Neural cell (in vitro differentiated cells): ENCODE measurements at regions not wholly inside any gene's neighbourhood (a gene's known extent, or its start where the extent isn't known, plus 50 kb on each side); places are given as distances from the start of the nearest gene placed in this dataset.

ENCODE experiments used
- H2AFZ ChIP-seq: fragments of 200-600, 300-800 bp; sonication (generic), shearing (Covaris generic); 2 replicates; pipeline ENCODE4 v1.6.0; 2014; ENCODE audit warnings: low read depth, mild to moderate bottlenecking, antibody characterized with exemption, low read length, moderate library complexity
- H3F3A ChIP-seq: fragments of 200-600 bp; shearing (Covaris generic); 2 replicates; pipeline ENCODE4 v1.6.1; 2016; ENCODE audit warnings: mild to moderate bottlenecking, moderate library complexity, mixed read lengths, antibody characterized with exemption, low read length; ENCODE audit not compliant: insufficient read depth, poor library complexity, severe bottlenecking
- H3K27ac ChIP-seq: fragments of 200-600, 300-800 bp; sonication (generic), shearing (Covaris generic); 2 replicates; pipeline ENCODE4 v1.5.1; 2014; ENCODE audit warnings: mild to moderate bottlenecking, low read length, moderate library complexity
- H3K27me3 ChIP-seq: fragments of 300-800, 200-600 bp; sonication (generic), shearing (Covaris generic); 2 replicates; pipeline ENCODE4 v1.6.0; 2014; ENCODE audit warnings: mild to moderate bottlenecking, low read depth, low read length, moderate library complexity; ENCODE audit not compliant: insufficient read depth
- H3K36me3 ChIP-seq: fragments of 300-800, 200-600 bp; sonication (generic), shearing (Covaris generic); 2 replicates; pipeline ENCODE4 v1.5.1; 2014; ENCODE audit warnings: mild to moderate bottlenecking, antibody characterized with exemption, low read length, moderate library complexity; ENCODE audit not compliant: insufficient read depth
- H3K4me2 ChIP-seq: fragments of 300-800, 200-600 bp; sonication (generic), shearing (Covaris generic); 2 replicates; pipeline ENCODE4 v1.6.0; 2014; ENCODE audit warnings: mild to moderate bottlenecking, low read length
- H3K4me3 ChIP-seq: fragments of 300-800, 200-600 bp; sonication (generic), shearing (Covaris generic); 2 replicates; pipeline ENCODE4 v1.5.1; 2014; ENCODE audit warnings: mild to moderate bottlenecking, low read length, moderate library complexity
- H3K79me2 ChIP-seq: fragments of 200-600 bp; shearing (Covaris generic); replicated peaks from 2 replicates; pipeline ENCODE4 v1.6.0; 2014; ENCODE audit warnings: mild to moderate bottlenecking, low read length, moderate library complexity; ENCODE audit not compliant: insufficient read depth
- H3K9ac ChIP-seq: fragments of 300-800, 200-600 bp; sonication (generic), shearing (Covaris generic); 2 replicates; pipeline ENCODE4 v1.6.1; 2016; ENCODE audit warnings: mild to moderate bottlenecking, low read length, mixed read lengths
- H3K9me2 ChIP-seq: fragments of 200-600 bp; shearing (Covaris generic); 2 replicates; pipeline ENCODE4 v1.6.1; 2016; ENCODE audit warnings: mild to moderate bottlenecking, low read length, mixed read lengths; ENCODE audit not compliant: insufficient read depth
- H3K9me3 ChIP-seq: fragments of 200-600, 300-800 bp; sonication (generic), shearing (Covaris generic); 2 replicates; pipeline ENCODE4 v1.6.1; 2016; ENCODE audit warnings: mild to moderate bottlenecking, mixed run types, low read length, moderate library complexity, mixed read lengths
- H4K20me1 ChIP-seq: fragments of 200-600 bp; shearing (Covaris generic); 2 replicates; pipeline ENCODE4 v1.6.1; 2016; ENCODE audit warnings: mild to moderate bottlenecking, mixed run types; ENCODE audit not compliant: insufficient read depth
- EP300 ChIP-seq: fragments of 450-650 bp; conservative IDR thresholded peaks from 2 replicates; pipeline ENCODE4 v1.6.1; 2014; ENCODE audit warnings: antibody characterized with exemption, mild to moderate bottlenecking, moderate library complexity; ENCODE audit not compliant: poor library complexity, severe bottlenecking
- EZH2 ChIP-seq: fragments of 200-600, 300-800 bp; shearing (Covaris generic), sonication (generic); IDR thresholded peaks from 2 replicates; pipeline ENCODE4 v1.6.1; 2014; ENCODE audit warnings: antibody characterized with exemption, low read length, borderline replicate concordance, mild to moderate bottlenecking; ENCODE audit not compliant: insufficient read depth, poor library complexity, severe bottlenecking
- MXI1 ChIP-seq: fragments of 450-650 bp; conservative IDR thresholded peaks from 2 replicates; pipeline ENCODE4 v1.6.1; 2014; ENCODE audit warnings: antibody characterized with exemption, mild to moderate bottlenecking; ENCODE audit not compliant: poor library complexity, severe bottlenecking
- POLR2AphosphoS5 ChIP-seq: IDR thresholded peaks from 2 replicates; pipeline ENCODE4 v1.6.1; 2012
- RAD21 ChIP-seq: fragments of 450-650 bp; conservative IDR thresholded peaks from 2 replicates; pipeline ENCODE4 v1.6.1; 2014; ENCODE audit warnings: antibody characterized with exemption, mild to moderate bottlenecking, moderate library complexity
- SMC3 ChIP-seq: fragments of 450-650 bp; conservative IDR thresholded peaks from 2 replicates; pipeline ENCODE4 v1.6.1; 2014; ENCODE audit warnings: antibody characterized with exemption, mild to moderate bottlenecking, moderate library complexity; ENCODE audit not compliant: poor library complexity
- TAF1 ChIP-seq: IDR thresholded peaks from 2 replicates; pipeline ENCODE4 v1.6.1; 2012; ENCODE audit warnings: low read depth
- TF ChIP-seq, protein P1 (sequence below): IDR thresholded peaks from 2 replicates; pipeline ENCODE4 v1.6.1; 2012; ENCODE audit warnings: borderline replicate concordance
- TF ChIP-seq, protein P2 (sequence below): fragments of 450-650 bp; IDR thresholded peaks from 2 replicates; pipeline ENCODE4 v1.5.1; 2014; ENCODE audit warnings: antibody characterized with exemption, mild to moderate bottlenecking, moderate library complexity; ENCODE audit not compliant: poor library complexity, severe bottlenecking

- no peak overlapping the region for H3K4me3 ChIP-seq
Measured at GRCh38 chr7:136528329-136528728, 340.1 kb upstream of the CHRM2 start.

GRCh38 chr7:136527554-136527953, 340.9 kb upstream of the CHRM2 start:
- Histone ChIP-seq H3K27me3 (no peaks in the 10 kb centered on the region), H4K20me1 (no peaks in the 10 kb centered on the region), H3K9me3 (no peaks in the 10 kb centered on the region), H3K4me2 (no peak overlapping the region), H2AFZ (no peak overlapping the region), H3F3A (no peaks in the 10 kb centered on the region), H3K9ac (no peak overlapping the region), H3K27ac (no peak overlapping the region), H3K79me2 (no peaks in the 10 kb centered on the region), H3K4me3 (no peak overlapping the region), H3K36me3 (no peaks in the 10 kb centered on the region), H3K9me2 (no peaks in the 10 kb centered on the region)
- TF ChIP-seq MXI1 (no peak), EZH2 (no peak), RAD21 (no peak), SMC3 (no peak), TAF1 (no peak), EP300 (no peak), POLR2AphosphoS5 (no peak)
- TF ChIP-seq, protein P1, sequence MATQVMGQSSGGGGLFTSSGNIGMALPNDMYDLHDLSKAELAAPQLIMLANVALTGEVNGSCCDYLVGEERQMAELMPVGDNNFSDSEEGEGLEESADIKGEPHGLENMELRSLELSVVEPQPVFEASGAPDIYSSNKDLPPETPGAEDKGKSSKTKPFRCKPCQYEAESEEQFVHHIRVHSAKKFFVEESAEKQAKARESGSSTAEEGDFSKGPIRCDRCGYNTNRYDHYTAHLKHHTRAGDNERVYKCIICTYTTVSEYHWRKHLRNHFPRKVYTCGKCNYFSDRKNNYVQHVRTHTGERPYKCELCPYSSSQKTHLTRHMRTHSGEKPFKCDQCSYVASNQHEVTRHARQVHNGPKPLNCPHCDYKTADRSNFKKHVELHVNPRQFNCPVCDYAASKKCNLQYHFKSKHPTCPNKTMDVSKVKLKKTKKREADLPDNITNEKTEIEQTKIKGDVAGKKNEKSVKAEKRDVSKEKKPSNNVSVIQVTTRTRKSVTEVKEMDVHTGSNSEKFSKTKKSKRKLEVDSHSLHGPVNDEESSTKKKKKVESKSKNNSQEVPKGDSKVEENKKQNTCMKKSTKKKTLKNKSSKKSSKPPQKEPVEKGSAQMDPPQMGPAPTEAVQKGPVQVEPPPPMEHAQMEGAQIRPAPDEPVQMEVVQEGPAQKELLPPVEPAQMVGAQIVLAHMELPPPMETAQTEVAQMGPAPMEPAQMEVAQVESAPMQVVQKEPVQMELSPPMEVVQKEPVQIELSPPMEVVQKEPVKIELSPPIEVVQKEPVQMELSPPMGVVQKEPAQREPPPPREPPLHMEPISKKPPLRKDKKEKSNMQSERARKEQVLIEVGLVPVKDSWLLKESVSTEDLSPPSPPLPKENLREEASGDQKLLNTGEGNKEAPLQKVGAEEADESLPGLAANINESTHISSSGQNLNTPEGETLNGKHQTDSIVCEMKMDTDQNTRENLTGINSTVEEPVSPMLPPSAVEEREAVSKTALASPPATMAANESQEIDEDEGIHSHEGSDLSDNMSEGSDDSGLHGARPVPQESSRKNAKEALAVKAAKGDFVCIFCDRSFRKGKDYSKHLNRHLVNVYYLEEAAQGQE = no peak
- TF ChIP-seq, protein P2, sequence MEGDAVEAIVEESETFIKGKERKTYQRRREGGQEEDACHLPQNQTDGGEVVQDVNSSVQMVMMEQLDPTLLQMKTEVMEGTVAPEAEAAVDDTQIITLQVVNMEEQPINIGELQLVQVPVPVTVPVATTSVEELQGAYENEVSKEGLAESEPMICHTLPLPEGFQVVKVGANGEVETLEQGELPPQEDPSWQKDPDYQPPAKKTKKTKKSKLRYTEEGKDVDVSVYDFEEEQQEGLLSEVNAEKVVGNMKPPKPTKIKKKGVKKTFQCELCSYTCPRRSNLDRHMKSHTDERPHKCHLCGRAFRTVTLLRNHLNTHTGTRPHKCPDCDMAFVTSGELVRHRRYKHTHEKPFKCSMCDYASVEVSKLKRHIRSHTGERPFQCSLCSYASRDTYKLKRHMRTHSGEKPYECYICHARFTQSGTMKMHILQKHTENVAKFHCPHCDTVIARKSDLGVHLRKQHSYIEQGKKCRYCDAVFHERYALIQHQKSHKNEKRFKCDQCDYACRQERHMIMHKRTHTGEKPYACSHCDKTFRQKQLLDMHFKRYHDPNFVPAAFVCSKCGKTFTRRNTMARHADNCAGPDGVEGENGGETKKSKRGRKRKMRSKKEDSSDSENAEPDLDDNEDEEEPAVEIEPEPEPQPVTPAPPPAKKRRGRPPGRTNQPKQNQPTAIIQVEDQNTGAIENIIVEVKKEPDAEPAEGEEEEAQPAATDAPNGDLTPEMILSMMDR = no peak

More at GRCh38 chr7:136528329-136528728, 340.1 kb upstream of the CHRM2 start:
- Histone ChIP-seq H2AFZ (no peak overlapping the region), H3K9me3 (no peaks in the 10 kb centered on the region), H3F3A (no peaks in the 10 kb centered on the region), H3K36me3 (no peaks in the 10 kb centered on the region), H3K27ac (no peak overlapping the region), H3K9ac (no peak overlapping the region), H3K27me3 (no peaks in the 10 kb centered on the region), H3K4me2 (no peak overlapping the region), H3K79me2 (no peaks in the 10 kb centered on the region), H4K20me1 (no peaks in the 10 kb centered on the region), H3K9me2 (no peaks in the 10 kb centered on the region)
- TF ChIP-seq RAD21 (no peak), EZH2 (no peak), TAF1 (no peak), SMC3 (no peak), MXI1 (no peak), POLR2AphosphoS5 (no peak), EP300 (no peak)
- TF ChIP-seq, protein P1 = no peak
- TF ChIP-seq, protein P2 = no peak
